ENCODE measurements at regions not wholly inside any gene's neighbourhood (a gene's known extent, or its start where the extent isn't known, plus 50 kb on each side); places are given as distances from the start of the nearest gene placed in this dataset.

- no peak for TF ChIP-seq POLR2A (IDR thresholded peaks at IDR 0.05; ENCODE audit: low read depth, low read length)
- no peak for TF ChIP-seq POLR2AphosphoS5 (IDR thresholded peaks at IDR 0.05; ENCODE audit: insufficient read depth, low read depth, low read length)
- TF ChIP-seq CTCF (IDR thresholded peaks at IDR 0.05; ENCODE audit: extremely low read depth in 1 of 2, insufficient read depth in 1 of 2, low read depth in 1 of 2, low read length in 2 of 2), result no peak
- TF ChIP-seq GATA2 (IDR thresholded peaks at IDR 0.05; ENCODE audit: insufficient read depth, insufficient read length, low read depth, low read length), result no peak
- no peak for TF ChIP-seq EZH2 (IDR thresholded peaks at IDR 0.05; ENCODE audit: borderline replicate concordance, low read depth, low read length, severe bottlenecking)
- TF ChIP-seq FOS (IDR thresholded peaks at IDR 0.05; ENCODE audit: borderline replicate concordance, insufficient read depth, low read length), result no peak
Observed at GRCh38 chr4:112801341-112801740, 164.4 kb downstream of the LARP7 start.
